Epidermal melanocyte (primary cell): ENCODE measurements at regions not wholly inside any gene's neighbourhood (a gene's known extent, or its start where the extent isn't known, plus 50 kb on each side); places are given as distances from the start of the nearest gene placed in this dataset.
A peak's percentile ranks its signal among the peaks of the same experiment; 100 is the strongest.

ENCODE experiments used
- DNase-seq: peaks from one replicate; pipeline ENCODE4 v3.0.0; 2011; ENCODE audit warnings: low spot score; ENCODE audit not compliant: insufficient read length

- DNase-seq = no peak
Measured at GRCh38 chr20:52268184-52268749, 76.7 kb upstream of the ZFP64 start.

- no peak for DNase-seq
Measured at GRCh38 chr20:52267418-52267817, 75.8 kb upstream of the ZFP64 start.

GRCh38 chr20:52263757-52264156, 72.2 kb upstream of the ZFP64 start:
- no peak for DNase-seq

GRCh38 chr20:52261792-52262191, 70.2 kb upstream of the ZFP64 start:
- no peak for DNase-seq

GRCh38 chr20:52259295-52259694, 67.7 kb upstream of the ZFP64 start:
- no peak for DNase-seq

GRCh38 chr20:52256454-52256853, 64.9 kb upstream of the ZFP64 start:
- no peak for DNase-seq

- DNase-seq = no peak
Measured at GRCh38 chr20:52252664-52253063, 61.1 kb upstream of the ZFP64 start.

- DNase-seq = no peak
Measured at GRCh38 chr20:52251827-52252226, 60.2 kb upstream of the ZFP64 start.

GRCh38 chr20:52251136-52251700, 59.6 kb upstream of the ZFP64 start:
- DNase-seq = no peak

- no peak for DNase-seq
Measured at GRCh38 chr20:52247548-52247947, 56.0 kb upstream of the ZFP64 start.

GRCh38 chr20:52246366-52246765, 54.8 kb upstream of the ZFP64 start:
- no peak for DNase-seq

GRCh38 chr20:52244702-52245101, 53.1 kb upstream of the ZFP64 start:
- DNase-seq = no peak

- DNase-seq = peak; percentile 54
Measured at GRCh38 chr20:52242237-52243230, 51.0 kb upstream of the ZFP64 start.
